OCI-LY7 (cell line): ENCODE measurements at regions not wholly inside any gene's neighbourhood (a gene's known extent, or its start where the extent isn't known, plus 50 kb on each side); places are given as distances from the start of the nearest gene placed in this dataset.

Source experiments
- BruUV-seq: library from RNA; stranded (reverse); fragments of 400-500 nt; replicated peaks from 2 replicates; lab custom pipeline; 2021; lab: Mats Ljungman, UMichigan
- CTCF ChIA-PET: fragments of 300-600 bp; sonication (Branson Sonifier 250); formaldehyde crosslinking; loops from one replicate; lab custom pipeline; 2022; ENCODE audit warnings: antibody characterized with exemption; ENCODE audit not compliant: unreplicated experiment; lab: Charles Lee
- POLR2A ChIA-PET: fragments of 300-600 bp; sonication (Branson Sonifier 250); formaldehyde crosslinking; loops from one replicate; lab custom pipeline; 2022; ENCODE audit warnings: antibody characterized with exemption; lab: Charles Lee
- DNase-seq: peaks from one replicate; pipeline ENCODE4 v3.0.0-alpha.2; 2015; ENCODE audit warnings: low spot score
- H2AFZ ChIP-seq: fragments of 200-600 bp; sonication (generic), shearing (Covaris generic); 2 replicates; pipeline ENCODE4 v1.6.1; 2014; ENCODE audit warnings: mild to moderate bottlenecking, antibody characterized with exemption, low read length, moderate library complexity
- H3K27ac ChIP-seq: fragments of 200-600 bp; sonication (generic); 2 replicates; pipeline ENCODE4 v1.5.1; 2014; ENCODE audit warnings: mixed run types, low read depth, mild to moderate bottlenecking, moderate library complexity, low read length, inconsistent platforms; ENCODE audit not compliant: poor library complexity, severe bottlenecking
- H3K36me3 ChIP-seq: fragments of 200-600 bp; sonication (generic); 2 replicates; pipeline ENCODE4 v1.6.1; 2014; ENCODE audit warnings: mild to moderate bottlenecking, antibody characterized with exemption, low read length, moderate library complexity, mixed read lengths; ENCODE audit not compliant: insufficient read depth
- H3K4me1 ChIP-seq: fragments of 200-600 bp; sonication (generic); 2 replicates; pipeline ENCODE4 v1.5.1; 2014; ENCODE audit warnings: mild to moderate bottlenecking, low read length; ENCODE audit not compliant: insufficient read depth, poor library complexity, severe bottlenecking
- H3K4me2 ChIP-seq: fragments of 200-600 bp; sonication (generic); 2 replicates; pipeline ENCODE4 v1.6.1; 2014; ENCODE audit warnings: mild to moderate bottlenecking, low read length
- H3K4me3 ChIP-seq: fragments of 200-600 bp; sonication (generic); 2 replicates; pipeline ENCODE4 v1.5.1; 2014; ENCODE audit warnings: mild to moderate bottlenecking, low read depth, low read length; ENCODE audit not compliant: poor library complexity, severe bottlenecking
- H3K79me2 ChIP-seq: fragments of 200-600 bp; sonication (generic); 2 replicates; pipeline ENCODE4 v1.6.1; 2016; ENCODE audit warnings: low read depth, mild to moderate bottlenecking, low read length, moderate library complexity, mixed read lengths; ENCODE audit not compliant: insufficient read depth
- H3K9me2 ChIP-seq: fragments of 200-600 bp; sonication (generic); 2 replicates; pipeline ENCODE4 v1.6.1; 2016; ENCODE audit warnings: mild to moderate bottlenecking, low read length, mixed read lengths; ENCODE audit not compliant: insufficient read depth
- H3K9me3 ChIP-seq: fragments of 200-600 bp; sonication (generic); 2 replicates; pipeline ENCODE4 v1.6.1; 2014; ENCODE audit warnings: mild to moderate bottlenecking, mixed run types, low read length, mixed read lengths
- H4K20me1 ChIP-seq: fragments of 200-600 bp; sonication (generic); 2 replicates; pipeline ENCODE4 v1.6.1; 2014; ENCODE audit warnings: mild to moderate bottlenecking, antibody characterized with exemption, low read length, moderate library complexity, mixed read lengths; ENCODE audit not compliant: insufficient read depth
- CTCF ChIP-seq: fragments of 200-600 bp; sonication (generic); conservative IDR thresholded peaks from 2 replicates; pipeline ENCODE4 v1.5.1; 2014; ENCODE audit warnings: mild to moderate bottlenecking, antibody characterized with exemption, low read length, moderate library complexity, mixed read lengths
- EZH2phosphoT487 ChIP-seq: fragments of 200-600 bp; sonication (generic); IDR thresholded peaks from 2 replicates; pipeline ENCODE4 v1.6.1; 2018; ENCODE audit warnings: low read depth, borderline replicate concordance, mild to moderate bottlenecking, mixed run types, antibody characterized with exemption, low read length, moderate library complexity, mixed read lengths
- intact Hi-C: fragments of 100-400 bp; cut with micrococcal nuclease; formaldehyde crosslinking; loops from one replicate; pipeline ENCODE4 v1.10.0; 2022; ENCODE audit not compliant: unreplicated experiment

GRCh38 chr1:178645808-178646200, 79.2 kb upstream of the RALGPS2 start:
- Histone ChIP-seq H3K4me2 (peak overlapping the region; percentile 44; the same call in 1 of the 2 replicates), H3K79me2 (no peaks in the 10 kb centered on the region), H3K9me3 (no peaks in the 10 kb centered on the region), H4K20me1 (no peaks in the 10 kb centered on the region), H3K4me1 (peaks cover 38% of the 10 kb centered on the region), H3K36me3 (no peaks in the 10 kb centered on the region), H3K27ac (no peak overlapping the region), H3K9me2 (no peaks in the 10 kb centered on the region), H3K4me3 (no peak overlapping the region), H2AFZ (no peak overlapping the region; the same call in 1 of the 2 replicates)
- intact Hi-C loops, result no loop called here
- DNase-seq, result no peak
- TF ChIP-seq CTCF, result no peak
- TF ChIP-seq EZH2phosphoT487, result no peak
- POLR2A ChIA-PET, result interaction anchor here (1.0 to 3.3 kb wide), 10 partner anchors 7 to 66 kb away, joined by 3 to 14 read pairs (median 5); no protein-coding TSS in a partner anchor
- CTCF ChIA-PET, result interaction anchor here (0.5 kb wide), 1 partner anchor 81 kb away, joined by 4 read pairs; no protein-coding TSS in a partner anchor
- no TSS peak for BruUV-seq

DNA sequence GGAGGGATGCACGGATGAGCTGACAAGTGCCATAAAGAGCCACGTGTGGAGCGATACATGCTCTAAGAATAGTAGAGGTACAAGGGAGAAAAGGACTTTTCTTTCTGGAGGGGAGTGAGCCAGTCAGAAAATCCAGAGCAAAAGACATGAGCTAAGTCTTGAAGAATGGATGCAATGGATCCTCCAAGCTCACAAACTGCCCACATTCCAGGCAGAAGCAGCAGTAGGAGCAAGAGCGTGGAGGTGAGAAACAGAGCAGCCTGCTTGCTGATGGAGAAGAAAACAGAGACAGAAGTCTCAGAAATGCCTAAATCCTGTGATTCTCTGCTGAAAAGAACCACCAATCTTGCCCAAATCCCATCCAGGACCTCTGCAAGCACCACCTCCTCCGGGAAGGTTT, 78.2 kb upstream of the RALGPS2 start:
- TF ChIP-seq CTCF (no peak), EZH2phosphoT487 (no peak)
- no TSS peak for BruUV-seq
- ChIA-PET POLR2A (interaction anchor here (1.5 kb wide), 1 partner anchor 36 kb away, joined by 4 read pairs; no protein-coding TSS in a partner anchor), CTCF (no interaction called here)
- Histone ChIP-seq H3K79me2 (no peaks in the 10 kb centered on the region), H3K27ac (no peak overlapping the region), H4K20me1 (no peaks in the 10 kb centered on the region), H3K36me3 (no peaks in the 10 kb centered on the region), H3K4me3 (no peak overlapping the region), H3K9me2 (no peaks in the 10 kb centered on the region), H3K9me3 (no peaks in the 10 kb centered on the region), H3K4me1 (peaks cover 45% of the 10 kb centered on the region), H2AFZ (no peak overlapping the region), H3K4me2 (no peak overlapping the region)
- no peak for DNase-seq
- intact Hi-C loops, result no loop called here

DNA sequence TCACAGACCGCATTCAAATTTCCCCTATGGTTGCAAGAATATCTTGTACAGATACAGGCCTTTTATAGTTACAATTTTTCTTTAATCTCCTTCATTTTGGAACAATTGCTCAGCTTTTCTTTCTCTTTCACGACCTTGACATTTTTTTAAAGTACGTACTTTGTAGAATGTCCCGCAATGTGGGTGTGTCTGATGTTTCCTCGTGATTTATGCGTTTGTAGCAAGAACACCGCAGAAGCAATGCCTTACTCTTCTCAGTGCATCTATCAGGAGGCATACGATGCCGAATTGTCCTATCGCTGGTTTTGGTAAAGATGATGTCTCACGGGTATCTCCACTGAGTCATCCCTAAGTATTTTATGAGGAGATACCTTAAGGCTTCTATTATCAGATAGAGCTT, 76.9 kb upstream of the RALGPS2 start:
- H3K4me1 ChIP-seq, result peaks cover 37% of the 10 kb centered on the region
- no peaks in the 10 kb centered on the region for H3K9me3 ChIP-seq
- POLR2A ChIA-PET, result interaction anchor here (0.7 to 2.2 kb wide), 4 partner anchors 16 to 106 kb away, joined by 3 to 6 read pairs (median 4); no protein-coding TSS in a partner anchor
- CTCF ChIA-PET, result no interaction called here
- no peak for TF ChIP-seq CTCF
- no peak for TF ChIP-seq EZH2phosphoT487
- no peak overlapping the region for H3K27ac ChIP-seq
- H3K36me3 ChIP-seq, result no peaks in the 10 kb centered on the region
- no peaks in the 10 kb centered on the region for H4K20me1 ChIP-seq
- H3K4me3 ChIP-seq, result no peak overlapping the region
- BruUV-seq, result no TSS peak
- no peaks in the 10 kb centered on the region for H3K9me2 ChIP-seq
- DNase-seq, result no peak
- no peaks in the 10 kb centered on the region for H3K79me2 ChIP-seq
- intact Hi-C loops, result no loop called here
- H3K4me2 ChIP-seq, result no peak overlapping the region
- H2AFZ ChIP-seq, result no peak overlapping the region
